ENCODE measurements at regions not wholly inside any gene's neighbourhood (a gene's known extent, or its start where the extent isn't known, plus 50 kb on each side); places are given as distances from the start of the nearest gene placed in this dataset.

GRCh38 chr15:69914960-69915359, 182.8 kb downstream of the TLE3 start:
- peaks cover 45% of the 10 kb centered on the region for H3K4me1 Mint-ChIP-seq
- H3K27ac Mint-ChIP-seq: no peak overlapping the region
- DNase-seq (ENCODE audit: low spot score): no peak
- ATAC-seq: no peak
- ChIA-PET CTCF (interaction anchor here (1.2 kb wide), 1 partner anchor 152 kb away, joined by 3 read pairs; no protein-coding TSS in a partner anchor), POLR2A (no interaction called here)
- no peak for TF ChIP-seq NFE2L1 (CRISPR knock-in tag; IDR thresholded peaks at IDR 0.05)
- TF ChIP-seq RORB (CRISPR knock-in tag; IDR thresholded peaks at IDR 0.05): no peak
- TF ChIP-seq ZNF121 (CRISPR knock-in tag; IDR thresholded peaks at IDR 0.05): no peak
- no peak for TF ChIP-seq FOXP4 (CRISPR knock-in tag; IDR thresholded peaks at IDR 0.05)
- TF ChIP-seq ZNF671 (CRISPR knock-in tag; IDR thresholded peaks at IDR 0.05): no peak
- no peak for TF ChIP-seq USF1 (CRISPR knock-in tag; IDR thresholded peaks at IDR 0.05)
- TF ChIP-seq NFATC4 (CRISPR knock-in tag; IDR thresholded peaks at IDR 0.05): no peak
- no peak for TF ChIP-seq FOXJ3 (CRISPR knock-in tag; IDR thresholded peaks at IDR 0.05; ENCODE audit: borderline replicate concordance)
- no peak for TF ChIP-seq ZNF281 (CRISPR knock-in tag; IDR thresholded peaks at IDR 0.05)
- TF ChIP-seq PRDM15 (CRISPR knock-in tag; IDR thresholded peaks at IDR 0.05): no peak
- TF ChIP-seq PRRX2 (CRISPR knock-in tag; IDR thresholded peaks at IDR 0.05): no peak
- TF ChIP-seq MAX (CRISPR knock-in tag; IDR thresholded peaks at IDR 0.05): no peak
- no peak for TF ChIP-seq GRHL2 (CRISPR knock-in tag; IDR thresholded peaks at IDR 0.05; ENCODE audit: insufficient replicate concordance, severe bottlenecking)
- no peak for TF ChIP-seq ZSCAN18 (CRISPR knock-in tag; IDR thresholded peaks at IDR 0.05)
- TF ChIP-seq ZNF396 (CRISPR knock-in tag; IDR thresholded peaks at IDR 0.05; ENCODE audit: borderline replicate concordance): no peak
- no peak for TF ChIP-seq RELA (CRISPR knock-in tag; IDR thresholded peaks at IDR 0.05; ENCODE audit: borderline replicate concordance)
- TF ChIP-seq ZNF423 (CRISPR knock-in tag; IDR thresholded peaks at IDR 0.05): no peak
- TF ChIP-seq NFYB (CRISPR knock-in tag; conservative IDR thresholded peaks at IDR 0.05; ENCODE audit: low read depth): no peak
- H3K9me3 Mint-ChIP-seq: peaks cover under 1% of the 10 kb centered on the region
- no peaks in the 10 kb centered on the region for H3K36me3 Mint-ChIP-seq
- H3K4me3 Mint-ChIP-seq: no peak overlapping the region
- peaks cover 16% of the 10 kb centered on the region for H3K27me3 Mint-ChIP-seq (ENCODE audit: low read depth)

All from WTC11 (cell line).